ENCODE measurements at regions not wholly inside any gene's neighbourhood (a gene's known extent, or its start where the extent isn't known, plus 50 kb on each side); places are given as distances from the start of the nearest gene placed in this dataset.
"Not testable (repeated sequence)": the region's sequence is repeated elsewhere in the genome, so short reads cannot be mapped to it uniquely, and the experiment has no call there.

DNA sequence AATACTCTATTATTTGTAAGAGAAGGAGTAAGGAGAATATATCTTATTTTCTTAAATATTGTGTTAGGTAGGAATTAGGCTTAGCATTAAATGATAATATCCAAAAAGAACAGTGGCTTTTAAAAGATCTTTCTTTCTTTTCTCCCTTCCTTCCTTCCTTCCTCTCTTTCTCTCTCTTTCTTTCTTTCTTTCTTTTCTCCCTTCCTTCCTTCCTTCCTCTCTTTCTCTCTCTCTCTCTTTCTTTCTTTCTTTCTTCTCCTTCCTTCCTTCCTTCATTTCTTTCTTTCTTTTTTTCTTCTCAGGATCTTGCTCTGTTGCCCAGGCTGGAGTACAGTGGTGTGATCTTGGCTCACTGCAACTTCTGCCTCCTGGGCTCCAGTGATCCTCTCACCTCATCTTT lies 74.8 kb upstream of the ELOVL5 start:
- not testable (repeated sequence) for TF ChIP-seq RFX5 (IDR thresholded peaks at IDR 0.05; ENCODE audit: low read length); CTCF (IDR thresholded peaks at IDR 0.05); TAF1 (IDR thresholded peaks at IDR 0.05; ENCODE audit: borderline replicate concordance, low read depth, low read length); RCOR1 (IDR thresholded peaks at IDR 0.05; ENCODE audit: low read length); SIN3A (IDR thresholded peaks at IDR 0.05; ENCODE audit: borderline replicate concordance, low read depth, low read length); RXRA (IDR thresholded peaks at IDR 0.05; ENCODE audit: borderline replicate concordance, low read depth); SMC3 (IDR thresholded peaks at IDR 0.05; ENCODE audit: low read depth, low read length); EP300 (IDR thresholded peaks at IDR 0.05; ENCODE audit: borderline replicate concordance in 1 of 2, low read depth in 1 of 2, low read length in 1 of 2)
- TF ChIP-seq, protein P1, sequence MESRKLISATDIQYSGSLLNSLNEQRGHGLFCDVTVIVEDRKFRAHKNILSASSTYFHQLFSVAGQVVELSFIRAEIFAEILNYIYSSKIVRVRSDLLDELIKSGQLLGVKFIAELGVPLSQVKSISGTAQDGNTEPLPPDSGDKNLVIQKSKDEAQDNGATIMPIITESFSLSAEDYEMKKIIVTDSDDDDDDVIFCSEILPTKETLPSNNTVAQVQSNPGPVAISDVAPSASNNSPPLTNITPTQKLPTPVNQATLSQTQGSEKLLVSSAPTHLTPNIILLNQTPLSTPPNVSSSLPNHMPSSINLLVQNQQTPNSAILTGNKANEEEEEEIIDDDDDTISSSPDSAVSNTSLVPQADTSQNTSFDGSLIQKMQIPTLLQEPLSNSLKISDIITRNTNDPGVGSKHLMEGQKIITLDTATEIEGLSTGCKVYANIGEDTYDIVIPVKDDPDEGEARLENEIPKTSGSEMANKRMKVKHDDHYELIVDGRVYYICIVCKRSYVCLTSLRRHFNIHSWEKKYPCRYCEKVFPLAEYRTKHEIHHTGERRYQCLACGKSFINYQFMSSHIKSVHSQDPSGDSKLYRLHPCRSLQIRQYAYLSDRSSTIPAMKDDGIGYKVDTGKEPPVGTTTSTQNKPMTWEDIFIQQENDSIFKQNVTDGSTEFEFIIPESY (IDR thresholded peaks at IDR 0.05; ENCODE audit: borderline replicate concordance, low read depth) = not testable (repeated sequence)
